HG03432 (cell line): ENCODE measurements at regions not wholly inside any gene's neighbourhood (a gene's known extent, or its start where the extent isn't known, plus 50 kb on each side); places are given as distances from the start of the nearest gene placed in this dataset.
"Not testable (repeated sequence)": the region's sequence is repeated elsewhere in the genome, so short reads cannot be mapped to it uniquely, and the experiment has no call there.

Experiments used
- ATAC-seq: cut with Tn5 transposase; IDR thresholded peaks from one replicate; pipeline ENCODE4 v1.9.1; 2021; ENCODE audit warnings: mild to moderate bottlenecking, moderate library complexity; ENCODE audit not compliant: unreplicated experiment

DNA sequence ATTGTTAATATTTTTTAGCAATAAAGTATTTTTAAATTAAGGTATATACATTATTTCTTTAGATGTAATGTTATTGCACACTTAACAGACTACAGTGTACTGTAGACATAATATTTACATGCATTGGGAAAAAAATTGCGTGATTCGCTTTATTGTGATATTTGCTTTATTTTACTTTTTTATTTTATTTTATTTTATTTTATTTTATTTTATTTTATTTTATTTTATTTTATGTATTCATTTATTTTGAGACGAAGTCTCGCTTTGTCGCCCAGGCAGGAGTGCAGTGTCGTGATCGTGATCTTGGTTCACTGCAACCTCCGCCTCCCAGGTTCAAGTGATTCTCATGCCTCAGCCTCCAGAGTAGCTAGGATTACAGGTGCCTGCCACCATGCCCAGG is 1522.7 kb downstream of the AMY1C start:
- ATAC-seq: not testable (repeated sequence)

DNA sequence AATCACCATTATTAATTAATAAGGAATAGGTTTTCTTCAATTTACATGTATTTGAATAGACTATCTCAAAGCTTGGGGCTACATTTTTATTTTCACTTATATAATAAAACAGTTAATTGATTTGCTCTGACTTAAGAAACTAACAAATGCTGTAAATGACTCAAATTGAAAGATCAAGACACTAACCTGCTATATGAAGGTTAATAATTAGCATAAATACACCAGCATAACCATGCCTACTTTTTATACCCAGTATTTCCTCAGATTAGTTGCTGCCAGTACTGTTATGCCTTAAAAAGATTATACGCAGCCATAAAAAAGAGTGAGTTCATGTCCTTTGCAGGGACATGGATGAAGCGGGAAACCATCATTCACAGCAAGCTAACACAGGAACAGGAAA is 1545.1 kb downstream of the AMY1C start:
- ATAC-seq: no peak

DNA sequence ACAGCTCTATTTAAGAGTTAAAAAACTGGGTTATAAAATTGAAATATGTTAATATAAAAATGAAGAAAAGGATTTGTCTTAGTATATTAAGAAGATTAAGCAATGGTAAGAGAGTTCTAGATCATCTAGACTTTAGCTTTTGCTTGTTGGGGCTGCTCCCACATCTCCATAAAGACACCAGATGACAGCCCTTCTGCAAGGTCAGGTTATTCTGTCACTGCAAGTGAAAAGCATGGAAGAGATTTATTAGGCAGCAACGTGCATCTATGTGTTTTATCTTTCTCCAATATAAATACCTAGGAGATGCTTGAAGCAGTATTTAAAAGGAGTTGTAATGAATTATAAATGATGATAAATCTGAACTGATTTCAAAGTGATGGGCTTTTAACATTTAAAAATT is 1560.4 kb downstream of the AMY1C start:
- no peak for ATAC-seq

DNA sequence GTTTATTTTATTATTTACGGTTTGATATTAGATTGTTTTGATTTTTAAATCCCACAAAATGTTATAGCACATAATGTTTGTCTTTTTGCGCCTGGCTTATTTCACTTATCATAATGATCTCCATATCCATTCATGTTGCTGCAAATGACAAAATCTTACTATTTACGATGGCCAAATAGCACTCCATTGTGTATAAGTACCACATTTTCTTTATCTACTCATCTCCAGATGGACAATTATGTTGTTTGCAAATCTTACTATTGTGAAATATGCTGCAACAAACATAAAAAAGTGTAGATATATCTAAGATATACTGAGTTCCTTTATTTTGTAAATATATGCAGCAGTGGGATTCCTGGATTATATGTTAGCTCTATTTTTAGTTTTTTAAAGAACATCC is 1568.3 kb downstream of the AMY1C start:
- ATAC-seq: no peak

GRCh38 chr1:105326886-105327285 is 1577.2 kb downstream of the AMY1C start:
- no peak for ATAC-seq

DNA sequence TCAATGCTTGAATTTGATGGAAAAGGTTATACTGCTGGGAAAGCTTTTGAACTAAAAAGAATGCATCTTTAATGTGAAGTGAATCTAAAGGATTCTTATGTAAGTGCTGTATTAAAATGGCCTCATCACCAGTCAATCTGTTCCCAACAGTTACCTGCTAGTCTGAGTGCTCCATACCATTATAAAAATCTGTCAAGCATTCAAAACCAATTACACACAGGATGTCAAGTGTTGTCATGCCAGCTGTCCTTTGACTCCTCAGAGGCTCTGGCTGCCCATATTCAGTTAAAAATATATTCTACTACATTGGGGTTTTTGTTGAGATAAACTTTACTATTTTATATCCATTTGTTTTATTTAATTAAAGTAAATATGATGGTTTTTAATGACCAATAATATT is 1587.7 kb downstream of the AMY1C start:
- ATAC-seq: no peak

DNA sequence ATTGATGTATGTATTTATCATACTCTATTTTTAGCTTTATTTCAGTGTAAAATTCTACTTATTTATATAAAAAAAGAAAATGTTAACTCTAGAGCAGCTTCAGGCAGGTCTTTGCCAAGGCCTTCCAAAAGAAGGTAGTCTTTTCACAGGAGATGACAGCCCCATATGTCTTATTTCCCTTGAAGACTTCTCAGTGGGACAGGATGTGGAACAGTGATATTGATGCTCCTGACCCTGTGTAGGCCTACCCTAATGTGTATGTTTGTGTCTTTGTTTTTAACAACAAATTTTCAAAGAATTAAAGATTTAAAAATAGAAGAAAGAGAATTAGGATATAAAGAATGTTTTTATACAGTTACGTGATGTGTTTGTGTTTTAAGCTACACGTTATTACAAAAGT is 1593.6 kb downstream of the AMY1C start:
- no peak for ATAC-seq

DNA sequence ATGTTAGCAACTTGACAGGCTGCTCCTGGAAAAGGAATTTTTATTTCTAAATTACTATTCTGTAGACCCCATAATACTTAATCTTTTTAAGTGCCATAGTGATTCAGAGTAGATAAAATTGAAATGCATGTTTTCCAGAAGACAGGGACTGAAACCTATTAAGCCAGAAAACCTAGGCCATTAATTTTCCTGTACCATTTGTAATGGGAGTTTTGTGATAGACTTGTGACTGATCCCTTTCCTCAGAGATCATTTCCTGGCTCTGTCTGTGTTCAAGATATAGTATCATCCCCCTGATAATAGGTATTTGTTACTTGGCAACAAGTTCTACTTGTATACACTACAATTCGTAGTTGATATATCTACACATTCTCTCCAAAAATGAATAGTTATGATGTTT is 1609.8 kb downstream of the AMY1C start:
- no peak for ATAC-seq

GRCh38 chr1:105362438-105362837 is 1612.7 kb downstream of the AMY1C start:
- no peak for ATAC-seq

DNA sequence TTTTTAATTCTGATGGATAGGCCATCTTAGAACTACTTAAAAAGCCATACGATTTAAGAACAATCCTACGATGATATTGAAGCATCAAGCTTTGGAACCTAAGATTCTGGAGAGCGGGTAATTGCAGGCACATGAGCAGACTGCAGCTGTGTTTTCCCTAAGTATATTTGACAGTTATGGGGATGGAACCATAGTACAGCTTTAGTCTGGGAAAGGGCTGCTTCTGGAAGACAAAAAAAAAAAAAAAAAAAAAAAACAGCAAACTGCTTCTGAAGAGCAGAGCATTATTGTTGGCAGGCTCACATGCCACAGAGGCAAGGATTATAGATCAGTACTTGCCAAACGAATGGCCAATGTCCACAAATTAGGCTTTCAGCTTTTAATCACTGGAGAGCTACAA is 1618.7 kb downstream of the AMY1C start:
- no peak for ATAC-seq

DNA sequence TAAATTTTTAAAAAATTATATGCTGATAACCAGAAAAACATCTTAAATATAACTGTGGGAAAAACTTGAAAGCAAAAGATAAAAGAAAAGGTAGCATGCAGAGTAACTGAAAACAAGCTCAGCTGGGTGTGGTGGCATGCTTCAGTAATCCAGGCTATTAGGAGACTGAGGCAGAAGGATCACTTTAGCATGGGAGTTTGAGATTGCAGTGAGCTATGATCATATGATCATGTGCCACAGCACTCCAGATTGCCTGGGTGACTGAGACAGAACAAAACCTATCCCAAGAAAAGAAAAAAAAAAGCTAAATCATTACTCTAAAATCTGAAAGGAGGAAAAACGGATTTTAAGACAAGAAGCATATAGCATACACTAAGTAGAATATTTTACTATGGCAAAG is 1624.0 kb downstream of the AMY1C start:
- ATAC-seq: no peak

DNA sequence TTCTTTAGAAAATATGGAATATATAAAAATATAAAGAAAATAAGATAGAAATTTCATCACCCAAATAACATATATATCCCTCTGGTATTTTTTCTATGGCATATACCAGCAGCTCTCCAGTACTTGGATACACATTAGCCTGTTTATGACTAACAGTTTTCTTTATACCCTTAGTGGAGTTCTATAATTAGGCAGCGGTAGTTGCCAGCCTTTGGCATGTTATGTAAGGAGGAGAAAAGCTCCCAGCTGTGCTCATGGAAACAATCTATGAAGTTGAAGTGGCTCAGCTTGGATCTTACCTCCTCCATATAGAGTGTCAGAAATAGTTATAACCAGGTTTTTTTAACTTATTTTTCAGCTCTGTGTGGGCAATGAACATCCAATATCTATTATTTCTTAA is 1636.8 kb downstream of the AMY1C start:
- no peak for ATAC-seq

- no peak for ATAC-seq
Measured at GRCh38 chr1:105396001-105396400, 1646.3 kb downstream of the AMY1C start.

DNA sequence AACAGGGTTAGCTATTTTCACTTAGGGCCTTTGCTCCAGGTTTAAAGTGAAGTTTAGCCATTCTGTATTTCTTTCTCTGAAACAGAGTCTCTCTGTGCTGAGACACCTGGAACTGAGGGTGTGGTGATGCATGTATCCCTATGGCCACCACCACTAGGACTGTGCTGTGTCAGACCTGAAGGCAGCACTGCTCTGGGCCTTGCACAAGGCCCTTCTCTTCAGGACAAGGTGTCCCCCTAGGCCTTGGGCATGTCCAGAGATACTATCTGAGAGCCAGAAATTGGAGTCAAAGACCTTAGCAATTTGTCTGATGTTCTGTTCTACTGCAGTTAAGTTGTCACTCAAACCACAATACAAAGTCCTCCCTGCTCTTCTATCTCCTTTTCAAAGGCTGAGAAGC is 1649.2 kb downstream of the AMY1C start:
- no peak for ATAC-seq

DNA sequence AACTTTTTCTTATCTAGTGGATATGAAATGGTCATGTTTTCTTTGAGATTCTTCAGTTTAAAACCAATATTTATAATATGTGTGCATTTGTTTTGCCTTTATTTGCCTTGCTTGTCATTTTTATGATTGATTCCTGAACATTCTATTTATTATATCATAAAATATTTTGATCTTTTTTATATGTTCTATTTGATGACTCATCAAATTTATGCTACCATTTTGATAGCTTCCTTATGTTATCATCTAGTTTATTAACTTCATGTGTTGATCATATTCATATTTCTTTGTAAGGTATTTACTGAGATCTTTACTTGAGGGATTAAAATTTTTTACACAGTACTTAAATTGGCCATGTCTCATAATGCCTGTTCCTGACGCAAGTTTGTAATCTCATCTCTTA is 1650.0 kb downstream of the AMY1C start:
- ATAC-seq: no peak

DNA sequence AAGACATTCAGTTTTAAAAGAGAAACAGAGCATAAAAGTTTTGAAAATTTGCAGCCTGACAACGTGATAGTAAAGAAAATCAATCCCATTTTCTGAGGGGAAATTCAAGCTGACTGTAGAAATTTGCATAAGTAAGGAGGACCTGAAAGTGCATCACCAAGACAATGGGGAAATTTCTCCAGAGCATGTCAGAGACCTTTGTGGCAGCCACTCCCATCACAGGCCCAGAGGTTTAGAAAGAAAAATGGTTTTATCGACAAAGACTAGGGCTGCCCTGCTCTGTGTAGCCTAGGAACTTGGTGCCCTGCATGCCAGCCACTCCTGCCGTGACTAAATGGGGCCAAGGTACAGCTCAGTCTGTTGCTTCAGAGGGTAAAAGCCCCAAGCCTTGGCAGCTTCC is 1640.2 kb upstream of the PRMT6 start:
- ATAC-seq: no peak

DNA sequence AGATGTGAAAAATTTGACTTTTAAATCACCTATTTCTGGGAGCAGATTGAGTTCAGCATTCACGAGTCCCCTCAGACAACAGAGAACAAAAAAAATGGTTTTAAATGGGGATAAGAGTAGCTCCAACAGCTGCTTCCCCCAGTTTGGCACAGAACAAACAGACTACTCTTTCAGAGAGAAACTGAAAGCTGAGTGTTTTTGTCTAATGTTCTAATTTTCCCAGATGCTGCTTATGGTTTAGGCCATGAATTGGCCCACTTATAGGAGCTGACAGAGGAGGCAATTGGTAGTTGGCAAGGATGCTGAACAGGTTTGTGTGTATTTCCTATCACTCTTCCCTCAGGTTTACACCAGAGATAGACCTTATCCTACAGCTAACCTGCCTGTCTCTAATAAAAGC is 1637.4 kb upstream of the PRMT6 start:
- no peak for ATAC-seq

DNA sequence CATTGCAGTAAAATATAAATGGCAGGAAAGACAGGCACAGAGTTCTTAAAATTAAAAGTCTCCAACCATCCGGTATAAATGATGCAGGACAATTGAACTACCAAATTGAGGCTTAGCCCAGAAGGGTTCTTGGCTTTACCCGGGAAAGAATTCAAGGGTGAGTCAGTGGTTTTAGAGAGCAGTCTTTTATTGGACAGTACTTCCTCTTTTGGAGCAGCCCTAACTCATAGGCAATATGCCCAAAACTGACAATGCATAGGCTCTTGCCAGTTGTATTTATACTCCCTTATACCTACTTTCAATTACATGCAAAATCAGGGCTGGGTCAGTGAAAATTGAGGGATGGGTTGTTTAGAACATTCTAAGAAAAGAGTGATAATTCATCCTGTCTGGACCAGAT is 1628.9 kb upstream of the PRMT6 start:
- no peak for ATAC-seq

DNA sequence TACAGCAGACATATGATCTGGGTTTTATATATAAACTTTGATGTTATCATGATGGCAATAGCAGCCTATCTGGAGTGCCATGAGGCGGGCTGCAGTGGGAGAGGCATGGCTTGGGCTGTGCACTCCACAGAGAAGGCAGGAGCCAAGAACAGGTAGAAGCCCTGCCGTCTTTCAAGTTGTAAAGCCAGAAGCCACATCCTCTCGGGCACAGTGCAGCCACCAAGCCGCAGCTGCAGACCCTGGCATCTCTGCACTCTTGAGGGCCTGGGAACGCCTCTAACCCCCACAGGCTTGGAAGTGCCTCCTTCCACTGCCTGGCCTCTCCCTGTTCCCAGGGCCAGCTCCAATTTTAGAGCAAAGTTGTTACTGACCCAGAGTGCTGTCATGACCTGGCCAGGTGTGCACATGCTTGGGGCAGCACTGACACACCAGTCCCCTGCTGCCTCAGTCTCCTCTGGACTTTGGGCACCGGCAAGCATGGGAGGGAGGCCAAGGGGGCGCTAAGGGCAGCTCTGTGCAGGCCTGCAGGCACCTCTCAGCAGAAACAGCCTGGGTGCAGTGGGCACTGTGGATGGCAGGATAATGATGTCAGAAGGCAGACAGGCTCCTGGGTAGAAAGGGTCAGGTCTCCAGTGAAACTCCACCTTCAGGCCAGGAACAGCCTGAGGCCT is 1619.8 kb upstream of the PRMT6 start:
- no peak for ATAC-seq

DNA sequence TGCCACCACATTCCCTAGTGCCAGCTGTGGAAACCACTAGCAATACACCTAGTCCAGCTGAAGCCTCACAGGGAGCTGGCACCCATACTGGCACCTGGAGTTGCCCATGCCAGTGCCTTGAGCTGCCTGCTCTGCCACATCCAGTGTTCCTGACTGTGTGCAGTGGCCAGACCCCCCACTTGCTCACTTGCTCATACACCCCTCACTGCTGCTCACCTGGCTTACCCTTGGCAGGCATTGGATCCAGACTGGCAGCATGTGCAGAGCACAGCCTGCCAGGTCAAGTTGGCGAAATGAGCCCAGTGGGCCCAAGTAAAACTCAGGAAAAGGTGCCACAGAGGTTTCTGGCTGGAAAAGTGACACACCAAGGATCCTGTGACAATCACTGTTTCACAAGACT is 1618.6 kb upstream of the PRMT6 start:
- ATAC-seq: no peak

GRCh38 chr1:105442901-105443300 is 1613.6 kb upstream of the PRMT6 start:
- ATAC-seq: no peak

- no peak for ATAC-seq
Measured at GRCh38 chr1:105459759-105460158, 1596.7 kb upstream of the PRMT6 start.

- ATAC-seq: no peak
Measured at GRCh38 chr1:105462308-105462707, 1594.2 kb upstream of the PRMT6 start.

GRCh38 chr1:105467549-105467948 is 1588.9 kb upstream of the PRMT6 start:
- ATAC-seq: no peak
